CD4-positive, alpha-beta T cell treated with Interleukin-1 beta for 1 hour (primary cell): ENCODE measurements at regions not wholly inside any gene's neighbourhood (a gene's known extent, or its start where the extent isn't known, plus 50 kb on each side); places are given as distances from the start of the nearest gene placed in this dataset.

Experiments used
- DNase-seq, 2 donors: peaks; one replicate each; pipeline ENCODE4 v3.0.0-alpha.2; 2020 to 2022

GRCh38 chr18:73913505-73913904 is 234.1 kb downstream of the FBXO15 start:
- DNase-seq: no peak

GRCh38 chr18:73908323-73908722 is 239.3 kb downstream of the FBXO15 start:
- DNase-seq: no peak

DNA sequence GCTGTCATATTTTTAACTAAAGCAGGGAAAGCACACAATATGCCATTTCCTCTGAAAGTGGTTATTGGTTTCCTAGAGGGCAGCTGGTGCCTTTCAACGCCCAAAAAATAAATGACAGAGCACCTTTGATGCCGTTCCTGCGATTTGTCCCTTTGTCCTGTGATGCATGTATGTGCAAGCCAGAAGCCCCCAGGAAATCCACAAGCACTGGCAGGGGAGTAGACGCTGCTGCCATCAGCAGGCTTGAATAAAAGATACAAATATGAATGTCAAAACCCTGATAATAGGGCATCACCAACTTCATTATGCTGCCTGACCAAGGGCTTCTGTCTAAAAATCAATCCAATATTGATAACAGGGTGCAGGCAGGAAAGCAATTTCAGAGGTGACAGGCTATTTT is 246.1 kb downstream of the FBXO15 start:
- no peak for DNase-seq

- DNase-seq: no peak
These were observed 246.5 kb downstream of the FBXO15 start for GRCh38 chr18:73901151-73901550.

DNA sequence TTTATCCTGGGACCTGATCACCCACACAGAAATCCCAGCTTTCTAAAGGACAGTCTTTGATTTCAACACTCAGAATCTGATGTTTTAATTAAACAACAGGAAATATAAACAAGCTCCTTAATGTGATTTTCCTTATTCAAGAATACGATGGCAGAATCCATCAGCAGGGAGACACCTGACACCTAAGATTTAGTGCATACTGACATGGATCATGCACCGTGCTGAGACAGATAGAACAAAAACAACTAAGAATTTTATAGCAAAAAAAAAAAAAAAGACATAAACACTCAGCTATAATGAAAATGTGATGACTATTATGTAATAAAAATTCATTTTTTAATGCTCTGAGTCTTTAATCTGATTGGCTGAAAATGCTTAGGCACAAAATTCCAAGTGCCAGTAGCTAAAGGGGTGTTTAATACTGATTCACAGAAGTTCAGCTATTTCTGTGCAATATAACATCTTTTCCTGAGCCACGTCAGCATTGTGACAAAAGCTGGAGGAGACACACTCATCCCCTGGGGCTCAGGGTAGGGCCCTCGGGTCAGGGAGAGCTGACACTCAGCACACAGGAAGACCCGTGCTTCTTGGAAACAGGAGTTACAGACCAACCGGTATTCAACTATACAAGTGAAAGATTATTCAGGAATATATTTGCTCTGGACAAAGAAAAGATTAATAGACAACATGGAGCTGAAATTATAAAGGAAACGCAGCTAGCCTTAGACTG is 247.4 kb downstream of the FBXO15 start:
- no peak for DNase-seq

DNA sequence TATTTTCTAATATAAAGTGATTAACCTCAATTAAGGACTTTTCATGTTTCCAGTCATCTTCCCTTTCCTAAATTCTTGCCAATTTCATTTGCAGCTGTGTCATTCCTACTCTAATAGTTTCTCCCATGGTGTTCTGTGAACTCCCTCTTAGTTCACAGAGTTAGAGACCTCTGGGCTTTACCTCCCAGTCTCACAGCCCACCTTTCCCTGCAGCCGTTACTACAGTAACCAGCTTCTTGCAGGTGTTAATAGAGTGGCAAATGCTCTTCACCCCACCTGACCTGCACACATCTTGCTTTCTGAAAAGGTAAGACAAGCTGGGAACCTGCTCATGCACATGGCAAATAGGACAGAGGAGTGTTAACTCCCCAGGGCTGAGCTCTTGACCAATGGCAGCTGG is 250.1 kb downstream of the FBXO15 start:
- DNase-seq: no peak

DNA sequence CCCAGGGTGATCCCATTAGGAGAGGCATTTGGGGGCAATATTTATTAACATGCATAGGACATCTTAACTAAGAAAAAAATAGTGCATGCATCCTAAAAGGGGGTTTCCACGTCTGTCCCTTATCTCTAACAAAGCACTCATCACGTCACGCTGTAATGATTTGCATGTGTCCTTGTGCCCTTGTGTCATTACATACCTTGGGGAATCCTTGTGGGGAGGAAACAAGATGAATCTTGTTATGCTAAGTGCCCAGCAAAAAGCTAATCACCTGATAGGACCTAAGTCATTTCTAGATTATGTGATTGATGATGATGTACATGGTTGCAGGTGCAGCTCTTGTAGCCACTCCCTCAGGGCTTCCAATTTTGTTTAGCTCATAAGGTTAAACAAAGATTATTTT is 250.9 kb downstream of the FBXO15 start:
- DNase-seq: no peak

- no peak for DNase-seq
These were observed 251.9 kb downstream of the FBXO15 start for GRCh38 chr18:73895701-73896100.

DNA sequence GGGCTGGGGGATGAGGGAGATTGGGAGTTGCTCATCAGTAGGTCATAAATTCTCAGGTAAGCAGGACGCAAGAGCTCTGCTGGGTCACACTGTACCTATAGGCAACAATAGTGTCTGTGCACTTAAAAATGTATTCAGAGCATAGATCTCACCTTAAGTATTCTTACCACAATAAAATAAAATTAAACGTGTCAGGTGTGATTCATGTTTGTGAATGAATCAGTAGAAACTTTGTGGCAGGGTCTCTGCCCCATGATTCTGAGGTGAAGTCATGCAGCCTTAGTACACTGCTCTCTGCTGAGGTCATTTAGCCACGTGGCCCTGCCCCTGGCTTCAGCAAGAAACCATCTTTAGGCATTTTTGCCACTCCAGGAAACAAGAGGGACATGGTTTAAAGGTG is 253.8 kb downstream of the FBXO15 start:
- DNase-seq: no peak

- no peak for DNase-seq
These were observed 255.8 kb downstream of the FBXO15 start for GRCh38 chr18:73891572-73892421.

- no peak for DNase-seq
These were observed 259.1 kb downstream of the FBXO15 start for GRCh38 chr18:73888565-73888964.

GRCh38 chr18:73887801-73888200 is 259.8 kb downstream of the FBXO15 start:
- no peak for DNase-seq

GRCh38 chr18:73884868-73885267 is 262.8 kb downstream of the FBXO15 start:
- DNase-seq: no peak

GRCh38 chr18:73881396-73881917 is 266.2 kb downstream of the FBXO15 start:
- no peak for DNase-seq

DNA sequence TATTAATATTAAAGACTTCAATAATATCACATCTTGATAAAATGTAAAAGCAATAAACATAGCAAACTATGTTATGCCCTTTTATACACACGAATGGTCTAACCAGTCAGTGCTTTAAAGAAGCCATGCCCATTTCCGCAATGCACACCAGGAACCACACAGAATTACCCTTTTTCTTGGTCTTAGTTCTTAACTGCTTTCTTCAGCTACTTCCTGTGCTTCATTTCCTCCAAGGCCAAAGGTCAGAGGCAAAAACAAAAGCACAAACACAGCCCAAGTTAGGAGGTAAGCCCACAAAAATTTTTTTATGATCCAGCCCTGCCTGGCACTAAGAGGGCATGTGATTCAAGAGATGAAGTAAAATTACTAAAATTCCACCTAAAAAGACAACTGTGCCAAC is 267.2 kb downstream of the FBXO15 start:
- no peak for DNase-seq

GRCh38 chr18:73879766-73880165 is 267.9 kb downstream of the FBXO15 start:
- DNase-seq: no peak

DNA sequence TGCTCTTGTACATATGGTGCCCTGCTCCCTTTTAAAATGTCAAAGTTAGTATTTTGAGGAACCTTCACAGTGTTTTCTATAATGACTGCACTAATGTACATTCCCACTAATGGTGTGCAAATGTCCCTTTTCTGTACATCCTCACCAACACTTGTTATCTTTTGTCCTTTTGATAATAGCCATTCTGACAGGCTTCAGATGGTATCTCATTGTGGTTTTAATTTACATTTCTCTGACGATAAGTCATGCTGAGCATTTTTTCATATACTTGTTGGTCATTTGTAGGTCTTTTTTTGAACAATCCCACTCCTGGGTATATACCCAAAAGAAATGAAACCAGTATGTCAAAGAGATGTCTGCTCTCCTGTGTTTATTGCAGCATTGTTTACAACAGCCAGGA is 268.3 kb downstream of the FBXO15 start:
- DNase-seq: no peak

- DNase-seq: no peak
These were observed 278.5 kb downstream of the FBXO15 start for GRCh38 chr18:73869182-73869581.

GRCh38 chr18:73861771-73862170 is 285.9 kb downstream of the FBXO15 start:
- DNase-seq: no peak

GRCh38 chr18:73859837-73860397 is 287.7 kb downstream of the FBXO15 start:
- no peak for DNase-seq

DNA sequence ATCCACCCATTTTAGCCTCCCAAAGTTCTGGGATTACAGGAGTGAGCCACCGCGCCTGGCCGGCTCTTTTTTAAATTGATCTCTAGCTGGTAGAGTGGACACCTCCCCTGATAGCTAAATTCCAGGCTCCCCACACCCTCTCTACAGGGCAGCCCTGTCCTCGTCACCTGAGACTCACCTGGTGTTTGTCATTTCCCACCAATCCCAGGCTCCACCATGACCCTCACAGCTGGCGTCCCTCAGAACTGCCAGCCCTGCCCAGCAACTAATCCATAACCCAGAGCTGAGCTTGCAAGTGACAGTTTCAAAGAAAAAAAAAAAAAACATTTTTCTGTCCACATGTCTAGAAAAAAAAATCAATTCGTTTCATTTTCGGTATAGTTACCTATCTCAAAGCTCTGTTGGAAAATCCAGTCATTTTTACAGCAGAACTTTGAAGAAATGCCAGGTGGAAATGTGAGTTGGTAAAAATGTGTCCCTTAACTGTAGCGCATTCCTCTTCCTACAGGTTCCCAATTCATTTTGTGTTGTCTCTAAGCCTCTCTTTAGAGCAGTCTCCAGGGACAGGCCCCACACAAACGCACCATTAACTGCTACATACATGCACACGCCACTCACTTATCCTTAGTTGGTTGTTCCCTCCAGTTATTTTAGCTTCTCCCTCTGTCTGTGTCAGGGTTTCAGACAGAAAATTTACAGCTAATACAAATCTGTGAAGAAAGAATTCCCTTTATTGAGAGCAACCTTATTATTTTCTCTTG is 294.7 kb downstream of the FBXO15 start:
- DNase-seq: no peak

- DNase-seq: no peak
These were observed 296.9 kb downstream of the FBXO15 start for GRCh38 chr18:73850782-73851181.

DNA sequence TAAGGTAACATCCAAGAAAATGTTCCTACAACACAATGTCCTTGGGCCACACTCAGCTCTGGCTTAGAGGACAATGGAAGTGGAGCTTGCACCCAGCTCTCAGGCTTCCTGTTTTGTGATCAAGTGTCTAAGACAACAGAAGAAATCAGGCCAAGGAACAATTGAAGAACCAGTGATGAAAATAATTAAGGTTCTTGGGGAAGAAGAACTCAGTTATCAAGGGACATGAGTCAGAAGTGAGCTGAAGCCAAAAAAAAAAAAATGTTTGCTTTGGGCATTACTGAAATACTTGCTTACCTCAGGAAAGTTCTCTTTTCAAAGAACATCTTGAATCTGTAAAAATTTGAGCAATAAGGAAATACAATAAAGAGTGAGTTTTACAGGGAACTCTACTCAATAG is 299.0 kb downstream of the FBXO15 start:
- no peak for DNase-seq
